ENCODE measurements at regions not wholly inside any gene's neighbourhood (a gene's known extent, or its start where the extent isn't known, plus 50 kb on each side); places are given as distances from the start of the nearest gene placed in this dataset.
A peak's percentile ranks its signal among the peaks of the same experiment; 100 is the strongest.

DNA sequence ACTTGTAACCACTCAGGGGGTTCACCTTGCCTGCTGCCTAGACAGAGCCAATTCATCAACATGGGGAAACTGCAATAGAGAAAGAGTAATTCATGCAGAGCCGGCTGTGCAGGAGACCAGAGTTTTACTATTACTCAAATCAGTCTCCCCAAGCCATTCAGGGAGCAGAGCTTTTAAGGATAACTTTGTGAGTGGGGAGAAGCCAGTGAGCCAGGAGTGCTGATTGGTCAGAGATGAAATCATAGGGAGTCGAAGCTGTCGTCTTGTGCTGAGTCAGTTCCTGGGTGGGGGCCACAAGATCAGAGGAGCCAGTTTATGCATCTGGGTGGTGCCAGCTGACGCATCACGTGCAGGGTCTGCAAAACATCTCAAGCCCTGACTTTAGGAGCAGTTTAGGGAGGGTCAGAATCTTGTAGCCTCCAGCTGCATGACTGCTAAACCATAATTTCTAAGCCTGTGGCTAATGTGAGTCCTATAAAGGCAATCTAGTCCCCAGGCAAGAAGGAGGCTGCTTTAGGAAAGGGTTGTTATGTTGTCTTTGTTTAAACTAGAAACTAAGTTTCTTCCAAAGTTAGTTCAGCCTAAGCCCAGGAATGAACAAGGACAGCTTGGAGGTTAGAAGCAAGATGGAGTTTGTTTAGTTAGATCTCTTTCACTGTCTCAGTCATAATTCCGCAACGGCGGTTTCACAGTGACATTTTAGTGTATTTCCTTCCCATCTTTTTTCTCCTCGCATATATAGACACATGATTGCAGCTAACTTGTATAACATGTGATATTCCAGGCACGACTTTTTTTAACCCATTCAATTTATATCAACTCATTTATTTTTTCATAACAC is 68.9 kb upstream of the NCOR2 start:
- no peaks in the 10 kb centered on the region for H4K20me1 ChIP-seq (ENCODE audit: control insufficient read depth, extremely low read depth, insufficient read depth, low read length)
- TF ChIP-seq EZH2 (IDR thresholded peaks at IDR 0.05; ENCODE audit: low read length) (no peak), CTCF (optimal IDR thresholded peaks at IDR 0.05 in 1 of 3, IDR thresholded peaks at IDR 0.05 in 1 of 3, conservative IDR thresholded peaks at IDR 0.05 in 1 of 3; ENCODE audit: extremely low read depth in 1 of 3, insufficient read depth in 2 of 3, low read length in 3 of 3) (no peak)
- H3K9me1 ChIP-seq (ENCODE audit: control insufficient read depth, extremely low read depth, insufficient read depth, low read length): no peaks in the 10 kb centered on the region
- no peaks in the 10 kb centered on the region for H3K36me3 ChIP-seq (ENCODE audit: control insufficient read depth in 2 of 2, extremely low read depth in 1 of 2, insufficient read depth in 2 of 2, low read length in 2 of 2)
- H3K4me2 ChIP-seq (ENCODE audit: control insufficient read depth, extremely low read depth, insufficient read depth, low read depth, low read length): peak overlapping the region; percentile 56
- no peaks in the 10 kb centered on the region for H3K79me2 ChIP-seq (ENCODE audit: control insufficient read depth, insufficient read depth, low read length)
- peak; percentile 84 for DNase-seq (ENCODE audit: low read depth, low spot score)
- peaks cover 7% of the 10 kb centered on the region for H3K9me3 ChIP-seq (ENCODE audit: control insufficient read depth, low read depth, low read length)
- peaks cover 55% of the 10 kb centered on the region for H3K4me1 ChIP-seq (ENCODE audit: control insufficient read depth, extremely low read depth, insufficient read depth, low read length)
- peak; percentile 98 for FAIRE-seq
- H3K27me3 ChIP-seq (ENCODE audit: control insufficient read depth, extremely low read depth, insufficient read depth, low read length): no peaks in the 10 kb centered on the region
- peak overlapping the region; percentile 49 for H3K9ac ChIP-seq (ENCODE audit: control insufficient read depth, extremely low read depth, insufficient read depth, low read length)
- H3K27ac ChIP-seq (ENCODE audit: control insufficient read depth, insufficient read depth, low read length): peak overlapping the region; percentile 82
- H3K4me3 ChIP-seq (ENCODE audit: control insufficient read depth in 2 of 3, extremely low read depth in 1 of 3, insufficient read depth in 2 of 3, low read depth in 1 of 3, low read length in 3 of 3): no peak overlapping the region
- dilution Hi-C loops (cut with MboI; ENCODE audit: extremely low pct_ligation_motif_present, low sequenced_read_pairs): no loop called here
- no peak overlapping the region for H2AFZ ChIP-seq (ENCODE audit: control insufficient read depth, low read length)

GRCh38 chr12:124635316-124635715 is 67.9 kb upstream of the NCOR2 start:
- H3K27ac ChIP-seq (ENCODE audit: control insufficient read depth, insufficient read depth, low read length): peak overlapping the region; percentile 57
- DNase-seq (ENCODE audit: low read depth, low spot score) (no peak), FAIRE-seq (no peak)
- no peaks in the 10 kb centered on the region for H3K36me3 ChIP-seq (ENCODE audit: control insufficient read depth in 2 of 2, extremely low read depth in 1 of 2, insufficient read depth in 2 of 2, low read length in 2 of 2)
- dilution Hi-C loops (cut with MboI; ENCODE audit: extremely low pct_ligation_motif_present, low sequenced_read_pairs): no loop called here
- H2AFZ ChIP-seq (ENCODE audit: control insufficient read depth, low read length): no peak overlapping the region
- no peaks in the 10 kb centered on the region for H3K79me2 ChIP-seq (ENCODE audit: control insufficient read depth, insufficient read depth, low read length)
- no peak overlapping the region for H3K9ac ChIP-seq (ENCODE audit: control insufficient read depth, extremely low read depth, insufficient read depth, low read length)
- no peaks in the 10 kb centered on the region for H3K9me1 ChIP-seq (ENCODE audit: control insufficient read depth, extremely low read depth, insufficient read depth, low read length)
- H3K4me1 ChIP-seq (ENCODE audit: control insufficient read depth, extremely low read depth, insufficient read depth, low read length): peaks cover 52% of the 10 kb centered on the region
- H3K4me3 ChIP-seq (ENCODE audit: control insufficient read depth in 2 of 3, extremely low read depth in 1 of 3, insufficient read depth in 2 of 3, low read depth in 1 of 3, low read length in 3 of 3): no peak overlapping the region
- no peaks in the 10 kb centered on the region for H4K20me1 ChIP-seq (ENCODE audit: control insufficient read depth, extremely low read depth, insufficient read depth, low read length)
- H3K9me3 ChIP-seq (ENCODE audit: control insufficient read depth, low read depth, low read length): peaks cover 7% of the 10 kb centered on the region
- H3K27me3 ChIP-seq (ENCODE audit: control insufficient read depth, extremely low read depth, insufficient read depth, low read length): no peaks in the 10 kb centered on the region
- H3K4me2 ChIP-seq (ENCODE audit: control insufficient read depth, extremely low read depth, insufficient read depth, low read depth, low read length): no peak overlapping the region
- TF ChIP-seq CTCF (optimal IDR thresholded peaks at IDR 0.05 in 1 of 3, IDR thresholded peaks at IDR 0.05 in 1 of 3, conservative IDR thresholded peaks at IDR 0.05 in 1 of 3; ENCODE audit: extremely low read depth in 1 of 3, insufficient read depth in 2 of 3, low read length in 3 of 3): no peak
- no peak for TF ChIP-seq EZH2 (IDR thresholded peaks at IDR 0.05; ENCODE audit: low read length)
